ENCODE measurements at regions not wholly inside any gene's neighbourhood (a gene's known extent, or its start where the extent isn't known, plus 50 kb on each side); places are given as distances from the start of the nearest gene placed in this dataset.

- TF ChIP-seq CTCF (IDR thresholded peaks at IDR 0.05) = no peak
- no peak for TF ChIP-seq EP300 (IDR thresholded peaks at IDR 0.05)
These were observed 163.4 kb upstream of the AGTR1 start for GRCh38 chr3:148534089-148534988.
